ENCODE measurements at regions not wholly inside any gene's neighbourhood (a gene's known extent, or its start where the extent isn't known, plus 50 kb on each side); places are given as distances from the start of the nearest gene placed in this dataset.

GRCh38 chr4:136812100-136812880, 720.0 kb downstream of the PCDH18 start:
- no peak for TF ChIP-seq POLR2A (IDR thresholded peaks at IDR 0.05)
- TF ChIP-seq, protein P1, sequence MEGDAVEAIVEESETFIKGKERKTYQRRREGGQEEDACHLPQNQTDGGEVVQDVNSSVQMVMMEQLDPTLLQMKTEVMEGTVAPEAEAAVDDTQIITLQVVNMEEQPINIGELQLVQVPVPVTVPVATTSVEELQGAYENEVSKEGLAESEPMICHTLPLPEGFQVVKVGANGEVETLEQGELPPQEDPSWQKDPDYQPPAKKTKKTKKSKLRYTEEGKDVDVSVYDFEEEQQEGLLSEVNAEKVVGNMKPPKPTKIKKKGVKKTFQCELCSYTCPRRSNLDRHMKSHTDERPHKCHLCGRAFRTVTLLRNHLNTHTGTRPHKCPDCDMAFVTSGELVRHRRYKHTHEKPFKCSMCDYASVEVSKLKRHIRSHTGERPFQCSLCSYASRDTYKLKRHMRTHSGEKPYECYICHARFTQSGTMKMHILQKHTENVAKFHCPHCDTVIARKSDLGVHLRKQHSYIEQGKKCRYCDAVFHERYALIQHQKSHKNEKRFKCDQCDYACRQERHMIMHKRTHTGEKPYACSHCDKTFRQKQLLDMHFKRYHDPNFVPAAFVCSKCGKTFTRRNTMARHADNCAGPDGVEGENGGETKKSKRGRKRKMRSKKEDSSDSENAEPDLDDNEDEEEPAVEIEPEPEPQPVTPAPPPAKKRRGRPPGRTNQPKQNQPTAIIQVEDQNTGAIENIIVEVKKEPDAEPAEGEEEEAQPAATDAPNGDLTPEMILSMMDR (IDR thresholded peaks at IDR 0.05), result no peak
